GM23338 (cell line): ENCODE measurements at regions not wholly inside any gene's neighbourhood (a gene's known extent, or its start where the extent isn't known, plus 50 kb on each side); places are given as distances from the start of the nearest gene placed in this dataset.

Experiments used
- ATAC-seq: fragments of 200-7000 bp; cut with Tn5 transposase; 3 replicates; pipeline ENCODE4 v1.9.1; 2020
- DNase-seq: peaks from one replicate; pipeline ENCODE4 v3.0.0-alpha.2; 2015; ENCODE audit warnings: low spot score
- H2AFZ ChIP-seq: fragments of 200-600 bp; sonication (generic); 2 replicates; pipeline ENCODE4 v1.8.0; 2016; ENCODE audit warnings: antibody characterized with exemption, mild to moderate bottlenecking, moderate library complexity
- H3F3A ChIP-seq: fragments of 200-600 bp; sonication (generic); replicated peaks from 2 replicates; pipeline ENCODE4 v1.8.0; 2017; ENCODE audit warnings: antibody characterized with exemption, mixed run types, low read depth
- H3K27ac ChIP-seq: fragments of 200-600 bp; sonication (generic); 2 replicates; pipeline ENCODE4 v1.6.1; 2016; ENCODE audit warnings: low read depth
- H3K27me3 ChIP-seq: fragments of 200-600 bp; sonication (generic); 2 replicates; pipeline ENCODE4 v1.8.0; 2016; ENCODE audit warnings: mild to moderate bottlenecking, mixed run types, moderate library complexity; ENCODE audit not compliant: insufficient read depth
- H3K36me3 ChIP-seq: fragments of 200-600 bp; sonication (generic); 2 replicates; pipeline ENCODE4 v1.8.0; 2016; ENCODE audit warnings: mild to moderate bottlenecking; ENCODE audit not compliant: insufficient read depth
- H3K4me1 ChIP-seq: fragments of 200-600 bp; sonication (generic); 2 replicates; pipeline ENCODE4 v1.8.0; 2016; ENCODE audit warnings: mild to moderate bottlenecking, moderate library complexity; ENCODE audit not compliant: insufficient read depth
- H3K4me2 ChIP-seq: fragments of 200-600 bp; sonication (generic); 2 replicates; pipeline ENCODE4 v1.7.1; 2017; ENCODE audit warnings: mixed run types
- H3K4me3 ChIP-seq: fragments of 200-600 bp; sonication (generic); 2 replicates; pipeline ENCODE4 v1.6.1; 2016; ENCODE audit warnings: mixed run types
- H3K79me2 ChIP-seq: fragments of 200-600 bp; sonication (generic); replicated peaks from 2 replicates; pipeline ENCODE4 v1.8.0; 2017; ENCODE audit warnings: mild to moderate bottlenecking; ENCODE audit not compliant: insufficient read depth
- H3K9me2 ChIP-seq: fragments of 200-600 bp; sonication (generic); 2 replicates; pipeline ENCODE4 v1.8.0; 2017; ENCODE audit not compliant: insufficient read depth
- H4K20me1 ChIP-seq: fragments of 200-600 bp; sonication (generic); replicated peaks from 2 replicates; pipeline ENCODE4 v1.8.0; 2017; ENCODE audit warnings: mild to moderate bottlenecking; ENCODE audit not compliant: insufficient read depth
- H3K27ac Mint-ChIP-seq: 2 replicates; pipeline ENCODE4 v1.8.0; 2020; ENCODE audit warnings: inconsistent platforms, mild to moderate bottlenecking, moderate library complexity, mixed read lengths
- H3K27me3 Mint-ChIP-seq: 3 replicates; pipeline ENCODE4 v1.8.0; 2022; ENCODE audit warnings: low read depth, mild to moderate bottlenecking, moderate library complexity, mixed read lengths, inconsistent platforms; ENCODE audit not compliant: insufficient read depth, poor library complexity
- H3K36me3 Mint-ChIP-seq: 3 replicates; pipeline ENCODE4 v1.8.0; 2021; ENCODE audit warnings: low read depth, mild to moderate bottlenecking, inconsistent platforms, moderate library complexity, mixed read lengths
- H3K4me1 Mint-ChIP-seq: 3 replicates; pipeline ENCODE4 v1.8.0; 2020; ENCODE audit warnings: mild to moderate bottlenecking, inconsistent platforms, mixed read lengths
- H3K4me3 Mint-ChIP-seq: 3 replicates; pipeline ENCODE4 v1.8.0; 2021; ENCODE audit warnings: moderate library complexity, mild to moderate bottlenecking, inconsistent platforms, mixed read lengths
- H3K9me3 Mint-ChIP-seq: 3 replicates; pipeline ENCODE4 v1.8.0; 2020; ENCODE audit warnings: moderate library complexity, mild to moderate bottlenecking, inconsistent platforms, mixed read lengths
- CREB1 ChIP-seq: fragments of 250-450 bp; sonication (Bioruptor Pico); IDR thresholded peaks from 2 replicates; pipeline ENCODE4 v1.5.0; 2020; ENCODE audit warnings: low read depth, mild to moderate bottlenecking, moderate library complexity
- EZH2 ChIP-seq: fragments of 200-600 bp; sonication (generic); IDR thresholded peaks from one replicate; pipeline ENCODE4 v1.8.0; 2017; ENCODE audit warnings: antibody characterized with exemption, mild to moderate bottlenecking, low read depth; ENCODE audit not compliant: unreplicated experiment
- EZH2phosphoT487 ChIP-seq: fragments of 200-600 bp; sonication (generic); IDR thresholded peaks from one replicate; pipeline ENCODE4 v1.8.1; 2018; ENCODE audit warnings: antibody characterized with exemption; ENCODE audit not compliant: unreplicated experiment
- JUNB ChIP-seq: IDR thresholded peaks from one replicate; pipeline ENCODE4 v1.6.1; 2016; ENCODE audit warnings: antibody characterized with exemption; ENCODE audit not compliant: unreplicated experiment
- NANOG ChIP-seq: IDR thresholded peaks from 2 replicates; pipeline ENCODE4 v1.6.1; 2016; ENCODE audit warnings: antibody characterized with exemption, borderline replicate concordance
- POLR2AphosphoS5 ChIP-seq: IDR thresholded peaks from 2 replicates; pipeline ENCODE4 v1.6.1; 2016; ENCODE audit warnings: antibody characterized with exemption, low read depth
- STAT1 ChIP-seq: IDR thresholded peaks from one replicate; pipeline ENCODE4 v1.6.1; 2016; ENCODE audit warnings: antibody characterized with exemption; ENCODE audit not compliant: unreplicated experiment
- ZNF114 ChIP-seq: fragments of 250-450 bp; sonication (Bioruptor Pico); IDR thresholded peaks from 2 replicates; pipeline ENCODE4 v1.5.0; 2020; ENCODE audit warnings: mild to moderate bottlenecking, moderate library complexity
- ZNF331 ChIP-seq: fragments of 250-450 bp; sonication (Bioruptor Pico); IDR thresholded peaks from 2 replicates; pipeline ENCODE4 v1.5.0; 2020; ENCODE audit warnings: low read depth, mild to moderate bottlenecking, moderate library complexity
- TF ChIP-seq, protein P1 (sequence below): IDR thresholded peaks from one replicate; pipeline ENCODE4 v1.6.1; 2018; ENCODE audit warnings: antibody characterized with exemption; ENCODE audit not compliant: unreplicated experiment
- TF ChIP-seq, protein P2 (sequence below), 2 experiments: fragments of 200-600 bp in 1 of 2; sonication (generic) in 1 of 2; conservative IDR thresholded peaks; 2 replicates each; pipeline versions ENCODE4 v1.5.1 to v1.6.1; 2016 to 2017; ENCODE audit warnings: antibody characterized with exemption in 2 of 2, low read depth in 2 of 2, mild to moderate bottlenecking in 2 of 2, moderate library complexity in 1 of 2
- TF ChIP-seq, protein P3 (sequence below): IDR thresholded peaks from 2 replicates; pipeline ENCODE4 v1.6.1; 2016; ENCODE audit warnings: antibody characterized with exemption
- TF ChIP-seq, protein P4 (sequence below): fragments of 250-450 bp; sonication (Bioruptor Pico); IDR thresholded peaks from 2 replicates; pipeline ENCODE4 v1.5.0; 2020; ENCODE audit warnings: mild to moderate bottlenecking, moderate library complexity

DNA sequence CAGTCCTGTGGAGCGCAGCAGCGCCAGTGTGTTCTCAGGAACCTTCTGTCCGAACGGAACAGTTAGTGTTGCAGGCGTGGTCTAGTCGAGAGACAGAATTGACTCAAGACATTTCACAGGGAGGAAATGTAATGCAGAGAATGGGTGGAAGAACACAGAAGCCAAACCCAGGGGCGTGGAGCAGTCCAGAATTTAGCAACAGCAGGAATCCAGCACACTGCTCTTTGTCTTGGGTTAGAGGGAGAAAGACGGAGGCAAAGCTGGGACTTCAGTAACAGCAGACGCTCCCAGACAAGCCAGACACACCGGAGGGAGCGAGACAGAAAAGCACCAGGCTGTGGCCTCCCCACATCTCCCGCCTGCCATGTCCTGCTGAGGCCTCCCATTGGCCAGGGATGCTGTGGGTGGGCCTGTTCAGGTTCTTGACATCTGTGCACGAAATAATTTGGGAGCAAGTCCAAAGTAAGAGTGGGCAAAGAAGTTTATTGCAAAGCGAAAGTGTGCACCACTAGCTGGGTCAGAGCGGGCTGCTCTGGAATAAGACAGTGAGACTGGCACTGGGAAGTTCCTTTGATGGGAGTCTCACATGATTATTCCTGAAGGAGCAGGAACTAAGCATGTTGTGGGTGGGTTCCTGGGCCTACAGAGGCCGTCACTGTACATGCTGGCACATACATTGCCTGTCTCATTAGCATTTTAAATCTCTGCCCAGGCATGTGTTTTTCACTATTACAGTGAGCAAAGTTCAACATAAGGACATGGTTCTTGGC lies 339.3 kb upstream of the SFSWAP start:
- DNase-seq = no peak
- Mint-ChIP-seq H3K36me3 (no peaks in the 10 kb centered on the region; the same call in 2 of the 3 replicates), H3K27me3 (peaks cover 8% of the 10 kb centered on the region), H3K4me3 (no peak overlapping the region), H3K9me3 (no peaks in the 10 kb centered on the region; the same call in 2 of the 3 replicates), H3K27ac (no peak overlapping the region), H3K4me1 (peaks cover 3% of the 10 kb centered on the region; the same call in 1 of the 3 replicates)
- no peaks in the 10 kb centered on the region for H3K79me2 ChIP-seq
- ATAC-seq = no peak
- no peak overlapping the region for H2AFZ ChIP-seq
- H3K27ac ChIP-seq = no peak overlapping the region
- no peak overlapping the region for H3K4me3 ChIP-seq
- no peaks in the 10 kb centered on the region for H4K20me1 ChIP-seq
- no peaks in the 10 kb centered on the region for H3K9me2 ChIP-seq
- H3K27me3 ChIP-seq = no peaks in the 10 kb centered on the region
- H3K4me1 ChIP-seq = no peaks in the 10 kb centered on the region
- no peak overlapping the region for H3K4me2 ChIP-seq
- no peaks in the 10 kb centered on the region for H3F3A ChIP-seq
- TF ChIP-seq POLR2AphosphoS5 = no peak
- no peak for TF ChIP-seq JUNB
- no peak for TF ChIP-seq EZH2
- no peak for TF ChIP-seq ZNF114
- TF ChIP-seq, protein P1, sequence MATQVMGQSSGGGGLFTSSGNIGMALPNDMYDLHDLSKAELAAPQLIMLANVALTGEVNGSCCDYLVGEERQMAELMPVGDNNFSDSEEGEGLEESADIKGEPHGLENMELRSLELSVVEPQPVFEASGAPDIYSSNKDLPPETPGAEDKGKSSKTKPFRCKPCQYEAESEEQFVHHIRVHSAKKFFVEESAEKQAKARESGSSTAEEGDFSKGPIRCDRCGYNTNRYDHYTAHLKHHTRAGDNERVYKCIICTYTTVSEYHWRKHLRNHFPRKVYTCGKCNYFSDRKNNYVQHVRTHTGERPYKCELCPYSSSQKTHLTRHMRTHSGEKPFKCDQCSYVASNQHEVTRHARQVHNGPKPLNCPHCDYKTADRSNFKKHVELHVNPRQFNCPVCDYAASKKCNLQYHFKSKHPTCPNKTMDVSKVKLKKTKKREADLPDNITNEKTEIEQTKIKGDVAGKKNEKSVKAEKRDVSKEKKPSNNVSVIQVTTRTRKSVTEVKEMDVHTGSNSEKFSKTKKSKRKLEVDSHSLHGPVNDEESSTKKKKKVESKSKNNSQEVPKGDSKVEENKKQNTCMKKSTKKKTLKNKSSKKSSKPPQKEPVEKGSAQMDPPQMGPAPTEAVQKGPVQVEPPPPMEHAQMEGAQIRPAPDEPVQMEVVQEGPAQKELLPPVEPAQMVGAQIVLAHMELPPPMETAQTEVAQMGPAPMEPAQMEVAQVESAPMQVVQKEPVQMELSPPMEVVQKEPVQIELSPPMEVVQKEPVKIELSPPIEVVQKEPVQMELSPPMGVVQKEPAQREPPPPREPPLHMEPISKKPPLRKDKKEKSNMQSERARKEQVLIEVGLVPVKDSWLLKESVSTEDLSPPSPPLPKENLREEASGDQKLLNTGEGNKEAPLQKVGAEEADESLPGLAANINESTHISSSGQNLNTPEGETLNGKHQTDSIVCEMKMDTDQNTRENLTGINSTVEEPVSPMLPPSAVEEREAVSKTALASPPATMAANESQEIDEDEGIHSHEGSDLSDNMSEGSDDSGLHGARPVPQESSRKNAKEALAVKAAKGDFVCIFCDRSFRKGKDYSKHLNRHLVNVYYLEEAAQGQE = no peak
- no peak for TF ChIP-seq CREB1 (CRISPR knock-in tag)
- TF ChIP-seq, protein P2, sequence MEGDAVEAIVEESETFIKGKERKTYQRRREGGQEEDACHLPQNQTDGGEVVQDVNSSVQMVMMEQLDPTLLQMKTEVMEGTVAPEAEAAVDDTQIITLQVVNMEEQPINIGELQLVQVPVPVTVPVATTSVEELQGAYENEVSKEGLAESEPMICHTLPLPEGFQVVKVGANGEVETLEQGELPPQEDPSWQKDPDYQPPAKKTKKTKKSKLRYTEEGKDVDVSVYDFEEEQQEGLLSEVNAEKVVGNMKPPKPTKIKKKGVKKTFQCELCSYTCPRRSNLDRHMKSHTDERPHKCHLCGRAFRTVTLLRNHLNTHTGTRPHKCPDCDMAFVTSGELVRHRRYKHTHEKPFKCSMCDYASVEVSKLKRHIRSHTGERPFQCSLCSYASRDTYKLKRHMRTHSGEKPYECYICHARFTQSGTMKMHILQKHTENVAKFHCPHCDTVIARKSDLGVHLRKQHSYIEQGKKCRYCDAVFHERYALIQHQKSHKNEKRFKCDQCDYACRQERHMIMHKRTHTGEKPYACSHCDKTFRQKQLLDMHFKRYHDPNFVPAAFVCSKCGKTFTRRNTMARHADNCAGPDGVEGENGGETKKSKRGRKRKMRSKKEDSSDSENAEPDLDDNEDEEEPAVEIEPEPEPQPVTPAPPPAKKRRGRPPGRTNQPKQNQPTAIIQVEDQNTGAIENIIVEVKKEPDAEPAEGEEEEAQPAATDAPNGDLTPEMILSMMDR (conservative IDR thresholded peaks at IDR 0.05; ENCODE audit: low read depth in 2 of 2) = no peak
- TF ChIP-seq EZH2phosphoT487 = no peak
- TF ChIP-seq, protein P3, sequence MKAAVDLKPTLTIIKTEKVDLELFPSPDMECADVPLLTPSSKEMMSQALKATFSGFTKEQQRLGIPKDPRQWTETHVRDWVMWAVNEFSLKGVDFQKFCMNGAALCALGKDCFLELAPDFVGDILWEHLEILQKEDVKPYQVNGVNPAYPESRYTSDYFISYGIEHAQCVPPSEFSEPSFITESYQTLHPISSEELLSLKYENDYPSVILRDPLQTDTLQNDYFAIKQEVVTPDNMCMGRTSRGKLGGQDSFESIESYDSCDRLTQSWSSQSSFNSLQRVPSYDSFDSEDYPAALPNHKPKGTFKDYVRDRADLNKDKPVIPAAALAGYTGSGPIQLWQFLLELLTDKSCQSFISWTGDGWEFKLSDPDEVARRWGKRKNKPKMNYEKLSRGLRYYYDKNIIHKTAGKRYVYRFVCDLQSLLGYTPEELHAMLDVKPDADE = no peak
- no peak for TF ChIP-seq STAT1
- TF ChIP-seq, protein P4, sequence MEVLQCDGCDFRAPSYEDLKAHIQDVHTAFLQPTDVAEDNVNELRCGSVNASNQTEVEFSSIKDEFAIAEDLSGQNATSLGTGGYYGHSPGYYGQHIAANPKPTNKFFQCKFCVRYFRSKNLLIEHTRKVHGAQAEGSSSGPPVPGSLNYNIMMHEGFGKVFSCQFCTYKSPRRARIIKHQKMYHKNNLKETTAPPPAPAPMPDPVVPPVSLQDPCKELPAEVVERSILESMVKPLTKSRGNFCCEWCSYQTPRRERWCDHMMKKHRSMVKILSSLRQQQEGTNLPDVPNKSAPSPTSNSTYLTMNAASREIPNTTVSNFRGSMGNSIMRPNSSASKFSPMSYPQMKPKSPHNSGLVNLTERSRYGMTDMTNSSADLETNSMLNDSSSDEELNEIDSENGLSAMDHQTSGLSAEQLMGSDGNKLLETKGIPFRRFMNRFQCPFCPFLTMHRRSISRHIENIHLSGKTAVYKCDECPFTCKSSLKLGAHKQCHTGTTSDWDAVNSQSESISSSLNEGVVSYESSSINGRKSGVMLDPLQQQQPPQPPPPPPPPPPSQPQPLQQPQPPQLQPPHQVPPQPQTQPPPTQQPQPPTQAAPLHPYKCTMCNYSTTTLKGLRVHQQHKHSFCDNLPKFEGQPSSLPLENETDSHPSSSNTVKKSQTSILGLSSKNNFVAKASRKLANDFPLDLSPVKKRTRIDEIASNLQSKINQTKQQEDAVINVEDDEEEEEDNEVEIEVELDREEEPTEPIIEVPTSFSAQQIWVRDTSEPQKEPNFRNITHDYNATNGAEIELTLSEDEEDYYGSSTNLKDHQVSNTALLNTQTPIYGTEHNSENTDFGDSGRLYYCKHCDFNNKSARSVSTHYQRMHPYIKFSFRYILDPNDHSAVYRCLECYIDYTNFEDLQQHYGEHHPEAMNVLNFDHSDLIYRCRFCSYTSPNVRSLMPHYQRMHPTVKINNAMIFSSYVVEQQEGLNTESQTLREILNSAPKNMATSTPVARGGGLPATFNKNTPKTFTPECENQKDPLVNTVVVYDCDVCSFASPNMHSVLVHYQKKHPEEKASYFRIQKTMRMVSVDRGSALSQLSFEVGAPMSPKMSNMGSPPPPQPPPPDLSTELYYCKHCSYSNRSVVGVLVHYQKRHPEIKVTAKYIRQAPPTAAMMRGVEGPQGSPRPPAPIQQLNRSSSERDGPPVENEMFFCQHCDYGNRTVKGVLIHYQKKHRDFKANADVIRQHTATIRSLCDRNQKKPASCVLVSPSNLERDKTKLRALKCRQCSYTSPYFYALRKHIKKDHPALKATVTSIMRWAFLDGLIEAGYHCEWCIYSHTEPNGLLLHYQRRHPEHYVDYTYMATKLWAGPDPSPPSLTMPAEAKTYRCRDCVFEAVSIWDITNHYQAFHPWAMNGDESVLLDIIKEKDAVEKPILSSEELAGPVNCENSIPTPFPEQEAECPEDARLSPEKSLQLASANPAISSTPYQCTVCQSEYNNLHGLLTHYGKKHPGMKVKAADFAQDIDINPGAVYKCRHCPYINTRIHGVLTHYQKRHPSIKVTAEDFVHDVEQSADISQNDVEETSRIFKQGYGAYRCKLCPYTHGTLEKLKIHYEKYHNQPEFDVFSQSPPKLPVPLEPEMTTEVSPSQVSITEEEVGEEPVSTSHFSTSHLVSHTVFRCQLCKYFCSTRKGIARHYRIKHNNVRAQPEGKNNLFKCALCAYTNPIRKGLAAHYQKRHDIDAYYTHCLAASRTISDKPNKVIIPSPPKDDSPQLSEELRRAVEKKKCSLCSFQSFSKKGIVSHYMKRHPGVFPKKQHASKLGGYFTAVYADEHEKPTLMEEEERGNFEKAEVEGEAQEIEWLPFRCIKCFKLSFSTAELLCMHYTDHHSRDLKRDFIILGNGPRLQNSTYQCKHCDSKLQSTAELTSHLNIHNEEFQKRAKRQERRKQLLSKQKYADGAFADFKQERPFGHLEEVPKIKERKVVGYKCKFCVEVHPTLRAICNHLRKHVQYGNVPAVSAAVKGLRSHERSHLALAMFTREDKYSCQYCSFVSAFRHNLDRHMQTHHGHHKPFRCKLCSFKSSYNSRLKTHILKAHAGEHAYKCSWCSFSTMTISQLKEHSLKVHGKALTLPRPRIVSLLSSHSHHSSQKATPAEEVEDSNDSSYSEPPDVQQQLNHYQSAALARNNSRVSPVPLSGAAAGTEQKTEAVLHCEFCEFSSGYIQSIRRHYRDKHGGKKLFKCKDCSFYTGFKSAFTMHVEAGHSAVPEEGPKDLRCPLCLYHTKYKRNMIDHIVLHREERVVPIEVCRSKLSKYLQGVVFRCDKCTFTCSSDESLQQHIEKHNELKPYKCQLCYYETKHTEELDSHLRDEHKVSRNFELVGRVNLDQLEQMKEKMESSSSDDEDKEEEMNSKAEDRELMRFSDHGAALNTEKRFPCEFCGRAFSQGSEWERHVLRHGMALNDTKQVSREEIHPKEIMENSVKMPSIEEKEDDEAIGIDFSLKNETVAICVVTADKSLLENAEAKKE = no peak
- TF ChIP-seq ZNF331 = no peak
- TF ChIP-seq NANOG = no peak
- no peaks in the 10 kb centered on the region for H3K36me3 ChIP-seq
